ENCODE measurements at regions not wholly inside any gene's neighbourhood (a gene's known extent, or its start where the extent isn't known, plus 50 kb on each side); places are given as distances from the start of the nearest gene placed in this dataset.

DNA sequence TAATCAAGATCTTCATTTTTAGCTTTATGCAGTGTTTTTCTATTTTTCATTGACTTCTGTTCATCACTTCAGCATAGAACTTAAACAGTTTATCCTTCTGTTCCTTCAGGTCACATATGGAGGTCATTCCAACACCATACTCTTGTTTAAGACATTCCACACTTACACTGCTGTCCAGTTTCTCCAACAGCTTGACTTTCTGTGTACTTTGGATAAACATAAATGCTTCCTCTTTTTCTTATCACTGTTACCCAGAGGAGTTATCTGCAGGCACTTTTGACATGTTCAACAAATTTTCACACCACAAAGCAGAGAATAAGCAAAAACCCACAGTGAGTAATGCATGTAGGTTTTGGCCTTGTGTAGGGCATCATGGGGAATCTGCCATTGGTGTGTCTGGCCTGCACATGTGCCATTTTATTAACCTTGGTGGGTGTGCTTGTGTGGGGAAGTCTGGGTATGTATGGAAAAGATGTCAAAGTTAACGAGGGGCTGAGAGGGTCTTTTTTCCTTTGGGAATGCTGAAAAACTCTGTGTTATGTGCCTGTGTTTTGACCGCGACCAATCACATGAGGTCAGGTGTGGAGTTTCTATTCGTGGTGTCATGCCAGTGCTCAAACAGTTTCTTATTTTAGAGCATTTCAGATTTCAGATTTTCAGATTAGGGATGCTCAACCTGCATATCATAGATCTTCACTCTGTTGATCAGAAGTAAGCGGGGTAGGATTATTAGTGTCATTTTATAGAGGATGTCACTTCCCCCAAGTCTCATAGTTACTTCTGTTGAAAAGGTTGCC, 53.9 kb upstream of the ACVR1 start:
- TF ChIP-seq, protein P1, sequence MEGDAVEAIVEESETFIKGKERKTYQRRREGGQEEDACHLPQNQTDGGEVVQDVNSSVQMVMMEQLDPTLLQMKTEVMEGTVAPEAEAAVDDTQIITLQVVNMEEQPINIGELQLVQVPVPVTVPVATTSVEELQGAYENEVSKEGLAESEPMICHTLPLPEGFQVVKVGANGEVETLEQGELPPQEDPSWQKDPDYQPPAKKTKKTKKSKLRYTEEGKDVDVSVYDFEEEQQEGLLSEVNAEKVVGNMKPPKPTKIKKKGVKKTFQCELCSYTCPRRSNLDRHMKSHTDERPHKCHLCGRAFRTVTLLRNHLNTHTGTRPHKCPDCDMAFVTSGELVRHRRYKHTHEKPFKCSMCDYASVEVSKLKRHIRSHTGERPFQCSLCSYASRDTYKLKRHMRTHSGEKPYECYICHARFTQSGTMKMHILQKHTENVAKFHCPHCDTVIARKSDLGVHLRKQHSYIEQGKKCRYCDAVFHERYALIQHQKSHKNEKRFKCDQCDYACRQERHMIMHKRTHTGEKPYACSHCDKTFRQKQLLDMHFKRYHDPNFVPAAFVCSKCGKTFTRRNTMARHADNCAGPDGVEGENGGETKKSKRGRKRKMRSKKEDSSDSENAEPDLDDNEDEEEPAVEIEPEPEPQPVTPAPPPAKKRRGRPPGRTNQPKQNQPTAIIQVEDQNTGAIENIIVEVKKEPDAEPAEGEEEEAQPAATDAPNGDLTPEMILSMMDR (conservative IDR thresholded peaks at IDR 0.05; ENCODE audit: low read depth, low read length), result no peak
- TF ChIP-seq EZH2 (IDR thresholded peaks at IDR 0.05; ENCODE audit: low read length, unreplicated experiment), result no peak

Measured in PC-3 (cell line).